ENCODE measurements at regions not wholly inside any gene's neighbourhood (a gene's known extent, or its start where the extent isn't known, plus 50 kb on each side); places are given as distances from the start of the nearest gene placed in this dataset.

DNA sequence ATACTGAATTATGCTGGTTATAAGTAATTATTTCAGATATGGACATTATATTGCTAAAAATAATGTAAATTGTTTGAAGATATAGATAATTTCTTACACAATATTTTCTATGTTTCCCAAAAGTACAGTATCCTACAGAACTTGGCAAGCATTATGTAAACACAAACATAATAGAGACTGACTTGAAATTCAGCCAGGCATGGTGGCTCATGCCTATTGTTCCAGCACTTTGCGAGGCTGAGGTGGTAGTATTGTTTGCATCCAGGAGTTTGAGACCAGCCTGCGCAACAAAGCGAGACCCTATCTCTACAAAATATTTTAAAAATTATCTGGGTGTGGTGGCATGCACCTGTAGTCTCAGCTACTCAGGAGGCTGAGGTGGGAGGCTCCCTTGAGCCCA is 1300.5 kb upstream of the DDX18 start:
- no peak for DNase-seq (ENCODE audit: low read depth in 1 of 2, low spot score in 1 of 2)
- Histone ChIP-seq H3K4me2 (no peak overlapping the region), H3K9me3 (peaks cover 3% of the 10 kb centered on the region; the same call in 1 of the 3 replicates), H3K4me3 (no peak overlapping the region), H3K27ac (no peak overlapping the region), H3K4me1 (no peaks in the 10 kb centered on the region)
- 2% methylated on average over 3 of the region's 3 CpGs for WGBS (ENCODE audit: missing lambda C conversion rate)
- FAIRE-seq, result no peak
- TF ChIP-seq, protein P1, sequence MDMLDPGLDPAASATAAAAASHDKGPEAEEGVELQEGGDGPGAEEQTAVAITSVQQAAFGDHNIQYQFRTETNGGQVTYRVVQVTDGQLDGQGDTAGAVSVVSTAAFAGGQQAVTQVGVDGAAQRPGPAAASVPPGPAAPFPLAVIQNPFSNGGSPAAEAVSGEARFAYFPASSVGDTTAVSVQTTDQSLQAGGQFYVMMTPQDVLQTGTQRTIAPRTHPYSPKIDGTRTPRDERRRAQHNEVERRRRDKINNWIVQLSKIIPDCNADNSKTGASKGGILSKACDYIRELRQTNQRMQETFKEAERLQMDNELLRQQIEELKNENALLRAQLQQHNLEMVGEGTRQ (IDR thresholded peaks at IDR 0.05), result no peak
- TF ChIP-seq FOSB (CRISPR knock-in tag; IDR thresholded peaks at IDR 0.05) (no peak), JUN (IDR thresholded peaks at IDR 0.05) (no peak), EHMT2 (IDR thresholded peaks at IDR 0.05; ENCODE audit: low read depth) (no peak), NR3C1 (IDR thresholded peaks at IDR 0.05) (no peak), NFE2L2 (conservative IDR thresholded peaks at IDR 0.05; ENCODE audit: low read length) (no peak), KDM1A (IDR thresholded peaks at IDR 0.05; ENCODE audit: low read depth) (no peak), ZC3H11A (IDR thresholded peaks at IDR 0.05) (no peak), MYC (IDR thresholded peaks at IDR 0.05; ENCODE audit: borderline replicate concordance, low read length) (no peak), FOXS1 (CRISPR knock-in tag; IDR thresholded peaks at IDR 0.05) (no peak), HOXB5 (CRISPR knock-in tag; IDR thresholded peaks at IDR 0.05) (no peak), ZFP36 (IDR thresholded peaks at IDR 0.05; ENCODE audit: borderline replicate concordance, partially characterized antibody) (no peak), RARB (CRISPR knock-in tag; IDR thresholded peaks at IDR 0.05) (no peak), EHF (CRISPR knock-in tag; IDR thresholded peaks at IDR 0.05) (no peak), CBX8 (IDR thresholded peaks at IDR 0.05) (no peak)
- TF ChIP-seq, protein P2, sequence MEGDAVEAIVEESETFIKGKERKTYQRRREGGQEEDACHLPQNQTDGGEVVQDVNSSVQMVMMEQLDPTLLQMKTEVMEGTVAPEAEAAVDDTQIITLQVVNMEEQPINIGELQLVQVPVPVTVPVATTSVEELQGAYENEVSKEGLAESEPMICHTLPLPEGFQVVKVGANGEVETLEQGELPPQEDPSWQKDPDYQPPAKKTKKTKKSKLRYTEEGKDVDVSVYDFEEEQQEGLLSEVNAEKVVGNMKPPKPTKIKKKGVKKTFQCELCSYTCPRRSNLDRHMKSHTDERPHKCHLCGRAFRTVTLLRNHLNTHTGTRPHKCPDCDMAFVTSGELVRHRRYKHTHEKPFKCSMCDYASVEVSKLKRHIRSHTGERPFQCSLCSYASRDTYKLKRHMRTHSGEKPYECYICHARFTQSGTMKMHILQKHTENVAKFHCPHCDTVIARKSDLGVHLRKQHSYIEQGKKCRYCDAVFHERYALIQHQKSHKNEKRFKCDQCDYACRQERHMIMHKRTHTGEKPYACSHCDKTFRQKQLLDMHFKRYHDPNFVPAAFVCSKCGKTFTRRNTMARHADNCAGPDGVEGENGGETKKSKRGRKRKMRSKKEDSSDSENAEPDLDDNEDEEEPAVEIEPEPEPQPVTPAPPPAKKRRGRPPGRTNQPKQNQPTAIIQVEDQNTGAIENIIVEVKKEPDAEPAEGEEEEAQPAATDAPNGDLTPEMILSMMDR (IDR thresholded peaks at IDR 0.05), result no peak
- TF ChIP-seq, protein P3, sequence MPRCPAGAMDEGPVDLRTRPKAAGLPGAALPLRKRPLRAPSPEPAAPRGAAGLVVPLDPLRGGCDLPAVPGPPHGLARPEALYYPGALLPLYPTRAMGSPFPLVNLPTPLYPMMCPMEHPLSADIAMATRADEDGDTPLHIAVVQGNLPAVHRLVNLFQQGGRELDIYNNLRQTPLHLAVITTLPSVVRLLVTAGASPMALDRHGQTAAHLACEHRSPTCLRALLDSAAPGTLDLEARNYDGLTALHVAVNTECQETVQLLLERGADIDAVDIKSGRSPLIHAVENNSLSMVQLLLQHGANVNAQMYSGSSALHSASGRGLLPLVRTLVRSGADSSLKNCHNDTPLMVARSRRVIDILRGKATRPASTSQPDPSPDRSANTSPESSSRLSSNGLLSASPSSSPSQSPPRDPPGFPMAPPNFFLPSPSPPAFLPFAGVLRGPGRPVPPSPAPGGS (IDR thresholded peaks at IDR 0.05), result no peak
- TF ChIP-seq, protein P4, sequence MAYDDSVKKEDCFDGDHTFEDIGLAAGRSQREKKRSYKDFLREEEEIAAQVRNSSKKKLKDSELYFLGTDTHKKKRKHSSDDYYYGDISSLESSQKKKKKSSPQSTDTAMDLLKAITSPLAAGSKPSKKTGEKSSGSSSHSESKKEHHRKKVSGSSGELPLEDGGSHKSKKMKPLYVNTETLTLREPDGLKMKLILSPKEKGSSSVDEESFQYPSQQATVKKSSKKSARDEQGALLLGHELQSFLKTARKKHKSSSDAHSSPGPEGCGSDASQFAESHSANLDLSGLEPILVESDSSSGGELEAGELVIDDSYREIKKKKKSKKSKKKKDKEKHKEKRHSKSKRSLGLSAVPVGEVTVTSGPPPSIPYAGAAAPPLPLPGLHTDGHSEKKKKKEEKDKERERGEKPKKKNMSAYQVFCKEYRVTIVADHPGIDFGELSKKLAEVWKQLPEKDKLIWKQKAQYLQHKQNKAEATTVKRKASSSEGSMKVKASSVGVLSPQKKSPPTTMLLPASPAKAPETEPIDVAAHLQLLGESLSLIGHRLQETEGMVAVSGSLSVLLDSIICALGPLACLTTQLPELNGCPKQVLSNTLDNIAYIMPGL (CRISPR knock-in tag; IDR thresholded peaks at IDR 0.05; ENCODE audit: borderline replicate concordance), result no peak
- TF ChIP-seq, protein P5, sequence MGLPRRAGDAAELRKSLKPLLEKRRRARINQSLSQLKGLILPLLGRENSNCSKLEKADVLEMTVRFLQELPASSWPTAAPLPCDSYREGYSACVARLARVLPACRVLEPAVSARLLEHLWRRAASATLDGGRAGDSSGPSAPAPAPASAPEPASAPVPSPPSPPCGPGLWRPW (IDR thresholded peaks at IDR 0.05), result no peak
- ChIA-PET CTCF (no interaction called here), POLR2A (no interaction called here)
- ATAC-seq, result no peak

DNA sequence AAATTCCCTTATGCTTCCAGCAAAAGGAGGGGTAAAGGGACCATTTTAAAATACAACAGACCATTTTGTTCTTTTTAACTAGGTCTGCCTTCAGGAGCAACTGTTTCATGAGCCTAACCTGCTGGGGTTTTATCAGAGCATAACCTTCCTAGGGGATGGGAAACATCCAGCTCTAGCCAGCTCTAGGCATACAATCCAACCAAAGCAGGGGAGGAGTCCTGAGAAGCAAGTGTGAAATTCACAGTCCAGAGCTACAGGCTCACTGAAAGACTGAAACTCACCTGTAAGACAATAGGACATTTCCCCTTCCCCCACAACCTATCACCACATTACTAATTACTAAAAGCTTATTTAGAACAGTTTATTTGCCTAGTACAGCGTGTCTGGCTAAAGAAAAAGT is 1296.6 kb upstream of the DDX18 start:
- Histone ChIP-seq H3K4me3 (no peak overlapping the region), H3K4me2 (no peak overlapping the region), H3K9me3 (0 out of 3 replicates have a peak, but pooled peaks cover 3% of the 10 kb centered on the region), H3K27ac (no peak overlapping the region), H3K4me1 (no peaks in the 10 kb centered on the region)
- 0% methylated on average over 1 of the region's 1 CpG for WGBS (ENCODE audit: missing lambda C conversion rate)
- ChIA-PET CTCF (no interaction called here), POLR2A (no interaction called here)
- TF ChIP-seq TFCP2L1 (CRISPR knock-in tag; IDR thresholded peaks at IDR 0.05), result no peak
- no peak for TF ChIP-seq GATA3 (IDR thresholded peaks at IDR 0.05; ENCODE audit: borderline replicate concordance)
- no peak for TF ChIP-seq JUN (IDR thresholded peaks at IDR 0.05)
- no peak for TF ChIP-seq POLR2A (IDR thresholded peaks at IDR 0.05; ENCODE audit: low read length)
- TF ChIP-seq MAFK (IDR thresholded peaks at IDR 0.05; ENCODE audit: partially characterized antibody), result no peak
- TF ChIP-seq, protein P5 (IDR thresholded peaks at IDR 0.05), result no peak
- no peak for TF ChIP-seq ZFP36 (IDR thresholded peaks at IDR 0.05; ENCODE audit: borderline replicate concordance, partially characterized antibody)
- no peak for TF ChIP-seq RARB (CRISPR knock-in tag; IDR thresholded peaks at IDR 0.05)
- no peak for TF ChIP-seq RFX5 (IDR thresholded peaks at IDR 0.05)
- TF ChIP-seq EHF (CRISPR knock-in tag; IDR thresholded peaks at IDR 0.05), result no peak
- no peak for TF ChIP-seq ZSCAN20 (CRISPR knock-in tag; IDR thresholded peaks at IDR 0.05)
- TF ChIP-seq, protein P2 (IDR thresholded peaks at IDR 0.05), result no peak
- TF ChIP-seq, protein P6, sequence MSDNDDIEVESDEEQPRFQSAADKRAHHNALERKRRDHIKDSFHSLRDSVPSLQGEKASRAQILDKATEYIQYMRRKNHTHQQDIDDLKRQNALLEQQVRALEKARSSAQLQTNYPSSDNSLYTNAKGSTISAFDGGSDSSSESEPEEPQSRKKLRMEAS (IDR thresholded peaks at IDR 0.05), result no peak
- TF ChIP-seq CBX8 (IDR thresholded peaks at IDR 0.05), result no peak
- TF ChIP-seq FOSB (CRISPR knock-in tag; IDR thresholded peaks at IDR 0.05), result no peak
- TF ChIP-seq FOXS1 (CRISPR knock-in tag; IDR thresholded peaks at IDR 0.05), result no peak
- no peak for DNase-seq (ENCODE audit: low read depth in 1 of 2, low spot score in 1 of 2)
- ATAC-seq, result no peak
- no peak for FAIRE-seq

All from A549 (cell line).